Liver (tissue), 8 donors: ENCODE measurements at regions not wholly inside any gene's neighbourhood (a gene's known extent, or its start where the extent isn't known, plus 50 kb on each side); places are given as distances from the start of the nearest gene placed in this dataset.

ENCODE experiments used
- DNase-seq: peaks from one replicate; pipeline ENCODE4 v3.0.0-alpha.2; 2017; ENCODE audit warnings: low spot score
- H3K27ac ChIP-seq, 2 donors: one replicate each; pipeline ENCODE4 v1.7.0; 2013; ENCODE audit warnings: inconsistent platforms in 2 of 2, low read length in 2 of 2, control low read depth in 1 of 2, low read depth in 1 of 2, mild to moderate bottlenecking in 1 of 2
- H3K27me3 ChIP-seq, 4 donors: one replicate each; pipeline versions ENCODE4 v1.6.1 to v1.7.0; 2013; ENCODE audit warnings: low read length in 3 of 4, inconsistent platforms in 1 of 4, mild to moderate bottlenecking in 1 of 4, moderate library complexity in 1 of 4; ENCODE audit not compliant: control insufficient read depth in 4 of 4, insufficient read depth in 4 of 4
- H3K36me3 ChIP-seq, 4 donors: one replicate each; pipeline versions ENCODE4 v1.6.1 to v1.7.0; 2013; ENCODE audit warnings: low read length in 3 of 4, mild to moderate bottlenecking in 3 of 4, low read depth in 1 of 4, moderate library complexity in 1 of 4; ENCODE audit not compliant: control insufficient read depth in 4 of 4, insufficient read depth in 3 of 4
- H3K4me1 ChIP-seq, 4 donors: one replicate each; pipeline versions ENCODE4 v1.6.1 to v1.7.0; 2013; ENCODE audit warnings: low read length in 3 of 4, mild to moderate bottlenecking in 3 of 4, moderate library complexity in 1 of 4; ENCODE audit not compliant: control insufficient read depth in 4 of 4, insufficient read depth in 4 of 4
- H3K4me3 ChIP-seq, 3 donors: one replicate each; pipeline versions ENCODE4 v1.6.1 to v1.7.0; 2013; ENCODE audit warnings: low read length in 3 of 3, control low read depth in 1 of 3, low read depth in 1 of 3, mild to moderate bottlenecking in 1 of 3
- H3K9ac ChIP-seq, 2 donors: one replicate each; pipeline ENCODE4 v1.7.0; 2013; ENCODE audit warnings: low read length in 2 of 2, mild to moderate bottlenecking in 2 of 2, moderate library complexity in 2 of 2, control low read depth in 1 of 2, low read depth in 1 of 2
- H3K9me3 ChIP-seq, 4 donors: one replicate each; pipeline versions ENCODE4 v1.6.1 to v1.7.0; 2013; ENCODE audit warnings: low read length in 3 of 4; ENCODE audit not compliant: control insufficient read depth in 4 of 4
- EGR1 ChIP-seq, 2 donors: IDR thresholded peaks; 2 replicates each; pipeline ENCODE4 v1.6.1; 2016 to 2018; ENCODE audit warnings: antibody characterized with exemption in 2 of 2, low read depth in 2 of 2
- FOXA1 ChIP-seq: IDR thresholded peaks from 2 replicates; pipeline ENCODE4 v1.6.1; 2016; ENCODE audit warnings: antibody characterized with exemption
- FOXA2 ChIP-seq: IDR thresholded peaks from 2 replicates; pipeline ENCODE4 v1.6.1; 2016; ENCODE audit warnings: antibody characterized with exemption
- GABPA ChIP-seq, 2 donors: IDR thresholded peaks in 1 of 2; conservative IDR thresholded peaks in 1 of 2; 2 replicates each; pipeline ENCODE4 v1.6.1; 2016; ENCODE audit warnings: antibody characterized with exemption in 2 of 2, mild to moderate bottlenecking in 1 of 2, moderate library complexity in 1 of 2
- HNF4A ChIP-seq, 2 donors: conservative IDR thresholded peaks; 2 replicates each; pipeline ENCODE4 v1.6.1; 2016; ENCODE audit warnings: antibody characterized with exemption in 2 of 2, mild to moderate bottlenecking in 2 of 2
- HNF4G ChIP-seq: IDR thresholded peaks from 2 replicates; pipeline ENCODE4 v1.6.1; 2016; ENCODE audit warnings: antibody characterized with exemption
- JUND ChIP-seq, 2 donors: IDR thresholded peaks; 2 replicates each; pipeline ENCODE4 v1.6.1; 2016; ENCODE audit warnings: antibody characterized with exemption in 2 of 2
- NR2F2 ChIP-seq: IDR thresholded peaks from 2 replicates; pipeline ENCODE4 v1.6.1; 2016; ENCODE audit warnings: antibody characterized with exemption
- RAD21 ChIP-seq, 2 donors: IDR thresholded peaks; 2 replicates each; pipeline ENCODE4 v1.6.1; 2016; ENCODE audit warnings: antibody characterized with exemption in 2 of 2, mild to moderate bottlenecking in 2 of 2
- YY1 ChIP-seq: IDR thresholded peaks from 2 replicates; pipeline ENCODE4 v1.6.1; 2016; ENCODE audit warnings: antibody characterized with exemption, mild to moderate bottlenecking
- WGBS: extraction: QIAGEN DNeasy Blood & Tissue Kit; methylation state at CpG from one replicate; pipeline ENCODE4 v1.1.7; 2013; 5-methylcytosine and 5-hydroxymethylcytosine counted together
- TF ChIP-seq, protein P1 (sequence below): IDR thresholded peaks from 2 replicates; pipeline ENCODE4 v1.6.1; 2016; ENCODE audit warnings: antibody characterized with exemption, mild to moderate bottlenecking
- TF ChIP-seq, protein P2 (sequence below): IDR thresholded peaks from 2 replicates; pipeline ENCODE4 v1.6.1; 2016; ENCODE audit warnings: antibody characterized with exemption
- TF ChIP-seq, protein P3 (sequence below): fragments of 150-350 bp; IDR thresholded peaks from 2 replicates; pipeline ENCODE4 v1.5.1; 2017; ENCODE audit warnings: improper control_type of control experiment, low read depth, low read length; ENCODE audit not compliant: missing input control
- TF ChIP-seq, protein P4 (sequence below): IDR thresholded peaks from 2 replicates; pipeline ENCODE4 v1.6.1; 2016; ENCODE audit warnings: antibody characterized with exemption
- donor health status: healthy.
- donor health status: healthy.
- donor health status: healthy.
- donor health status: healthy.
- donor health status: healthy.

DNA sequence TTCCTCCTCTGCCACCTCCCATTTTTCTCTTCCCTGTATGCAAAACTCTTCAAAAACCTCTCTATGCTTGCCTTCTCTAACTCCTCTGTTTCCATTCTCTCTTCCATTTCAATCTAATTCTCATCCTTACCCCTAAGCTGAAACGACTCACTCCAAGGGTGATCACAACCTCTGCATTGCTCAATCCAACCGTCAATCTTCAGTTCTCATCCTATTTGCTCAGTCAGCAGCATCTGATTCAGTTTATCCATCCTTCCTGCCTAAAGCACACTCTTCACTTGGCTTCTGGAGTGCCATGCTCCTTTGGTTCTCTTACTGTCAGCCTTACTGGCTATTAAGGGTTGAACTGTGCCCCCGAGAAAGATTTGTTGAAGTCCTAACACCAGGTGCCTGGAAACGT is 163.5 kb upstream of the NEBL start:
- no peak for DNase-seq
- TF ChIP-seq HNF4A (conservative IDR thresholded peaks at IDR 0.05) (no peak), GABPA (IDR thresholded peaks at IDR 0.05 in 1 of 2, conservative IDR thresholded peaks at IDR 0.05 in 1 of 2) (no peak), JUND (IDR thresholded peaks at IDR 0.05) (no peak), YY1 (no peak), NR2F2 (no peak), FOXA2 (no peak), FOXA1 (no peak), RAD21 (IDR thresholded peaks at IDR 0.05) (no peak), EGR1 (IDR thresholded peaks at IDR 0.05; ENCODE audit: low read depth in 2 of 2) (no peak), HNF4G (no peak)
- TF ChIP-seq, protein P1, sequence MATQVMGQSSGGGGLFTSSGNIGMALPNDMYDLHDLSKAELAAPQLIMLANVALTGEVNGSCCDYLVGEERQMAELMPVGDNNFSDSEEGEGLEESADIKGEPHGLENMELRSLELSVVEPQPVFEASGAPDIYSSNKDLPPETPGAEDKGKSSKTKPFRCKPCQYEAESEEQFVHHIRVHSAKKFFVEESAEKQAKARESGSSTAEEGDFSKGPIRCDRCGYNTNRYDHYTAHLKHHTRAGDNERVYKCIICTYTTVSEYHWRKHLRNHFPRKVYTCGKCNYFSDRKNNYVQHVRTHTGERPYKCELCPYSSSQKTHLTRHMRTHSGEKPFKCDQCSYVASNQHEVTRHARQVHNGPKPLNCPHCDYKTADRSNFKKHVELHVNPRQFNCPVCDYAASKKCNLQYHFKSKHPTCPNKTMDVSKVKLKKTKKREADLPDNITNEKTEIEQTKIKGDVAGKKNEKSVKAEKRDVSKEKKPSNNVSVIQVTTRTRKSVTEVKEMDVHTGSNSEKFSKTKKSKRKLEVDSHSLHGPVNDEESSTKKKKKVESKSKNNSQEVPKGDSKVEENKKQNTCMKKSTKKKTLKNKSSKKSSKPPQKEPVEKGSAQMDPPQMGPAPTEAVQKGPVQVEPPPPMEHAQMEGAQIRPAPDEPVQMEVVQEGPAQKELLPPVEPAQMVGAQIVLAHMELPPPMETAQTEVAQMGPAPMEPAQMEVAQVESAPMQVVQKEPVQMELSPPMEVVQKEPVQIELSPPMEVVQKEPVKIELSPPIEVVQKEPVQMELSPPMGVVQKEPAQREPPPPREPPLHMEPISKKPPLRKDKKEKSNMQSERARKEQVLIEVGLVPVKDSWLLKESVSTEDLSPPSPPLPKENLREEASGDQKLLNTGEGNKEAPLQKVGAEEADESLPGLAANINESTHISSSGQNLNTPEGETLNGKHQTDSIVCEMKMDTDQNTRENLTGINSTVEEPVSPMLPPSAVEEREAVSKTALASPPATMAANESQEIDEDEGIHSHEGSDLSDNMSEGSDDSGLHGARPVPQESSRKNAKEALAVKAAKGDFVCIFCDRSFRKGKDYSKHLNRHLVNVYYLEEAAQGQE = no peak
- TF ChIP-seq, protein P2, sequence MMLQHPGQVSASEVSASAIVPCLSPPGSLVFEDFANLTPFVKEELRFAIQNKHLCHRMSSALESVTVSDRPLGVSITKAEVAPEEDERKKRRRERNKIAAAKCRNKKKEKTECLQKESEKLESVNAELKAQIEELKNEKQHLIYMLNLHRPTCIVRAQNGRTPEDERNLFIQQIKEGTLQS = no peak
- TF ChIP-seq, protein P3, sequence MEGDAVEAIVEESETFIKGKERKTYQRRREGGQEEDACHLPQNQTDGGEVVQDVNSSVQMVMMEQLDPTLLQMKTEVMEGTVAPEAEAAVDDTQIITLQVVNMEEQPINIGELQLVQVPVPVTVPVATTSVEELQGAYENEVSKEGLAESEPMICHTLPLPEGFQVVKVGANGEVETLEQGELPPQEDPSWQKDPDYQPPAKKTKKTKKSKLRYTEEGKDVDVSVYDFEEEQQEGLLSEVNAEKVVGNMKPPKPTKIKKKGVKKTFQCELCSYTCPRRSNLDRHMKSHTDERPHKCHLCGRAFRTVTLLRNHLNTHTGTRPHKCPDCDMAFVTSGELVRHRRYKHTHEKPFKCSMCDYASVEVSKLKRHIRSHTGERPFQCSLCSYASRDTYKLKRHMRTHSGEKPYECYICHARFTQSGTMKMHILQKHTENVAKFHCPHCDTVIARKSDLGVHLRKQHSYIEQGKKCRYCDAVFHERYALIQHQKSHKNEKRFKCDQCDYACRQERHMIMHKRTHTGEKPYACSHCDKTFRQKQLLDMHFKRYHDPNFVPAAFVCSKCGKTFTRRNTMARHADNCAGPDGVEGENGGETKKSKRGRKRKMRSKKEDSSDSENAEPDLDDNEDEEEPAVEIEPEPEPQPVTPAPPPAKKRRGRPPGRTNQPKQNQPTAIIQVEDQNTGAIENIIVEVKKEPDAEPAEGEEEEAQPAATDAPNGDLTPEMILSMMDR = no peak
- TF ChIP-seq, protein P4, sequence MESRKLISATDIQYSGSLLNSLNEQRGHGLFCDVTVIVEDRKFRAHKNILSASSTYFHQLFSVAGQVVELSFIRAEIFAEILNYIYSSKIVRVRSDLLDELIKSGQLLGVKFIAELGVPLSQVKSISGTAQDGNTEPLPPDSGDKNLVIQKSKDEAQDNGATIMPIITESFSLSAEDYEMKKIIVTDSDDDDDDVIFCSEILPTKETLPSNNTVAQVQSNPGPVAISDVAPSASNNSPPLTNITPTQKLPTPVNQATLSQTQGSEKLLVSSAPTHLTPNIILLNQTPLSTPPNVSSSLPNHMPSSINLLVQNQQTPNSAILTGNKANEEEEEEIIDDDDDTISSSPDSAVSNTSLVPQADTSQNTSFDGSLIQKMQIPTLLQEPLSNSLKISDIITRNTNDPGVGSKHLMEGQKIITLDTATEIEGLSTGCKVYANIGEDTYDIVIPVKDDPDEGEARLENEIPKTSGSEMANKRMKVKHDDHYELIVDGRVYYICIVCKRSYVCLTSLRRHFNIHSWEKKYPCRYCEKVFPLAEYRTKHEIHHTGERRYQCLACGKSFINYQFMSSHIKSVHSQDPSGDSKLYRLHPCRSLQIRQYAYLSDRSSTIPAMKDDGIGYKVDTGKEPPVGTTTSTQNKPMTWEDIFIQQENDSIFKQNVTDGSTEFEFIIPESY = no peak
- H3K9me3 ChIP-seq = peaks cover 0 to 5% (median 1%) of the 10 kb centered on the region in 4 donors
- no peaks in the 10 kb centered on the region for H3K27me3 ChIP-seq
- H3K36me3 ChIP-seq = no peaks in the 10 kb centered on the region
- no peak overlapping the region for H3K9ac ChIP-seq
- no peaks in the 10 kb centered on the region for H3K4me1 ChIP-seq
- no peak overlapping the region for H3K27ac ChIP-seq
- WGBS = 63% methylated on average over 4 of the region's 4 CpGs
- no peak overlapping the region for H3K4me3 ChIP-seq

GRCh38 chr10:21057989-21058388 is 160.9 kb upstream of the NEBL start:
- Histone ChIP-seq H3K4me3 (no peak overlapping the region), H3K4me1 (no peaks in the 10 kb centered on the region), H3K36me3 (no peaks in the 10 kb centered on the region), H3K27me3 (no peaks in the 10 kb centered on the region), H3K27ac (no peak overlapping the region), H3K9ac (no peak overlapping the region), H3K9me3 (peaks cover 0 to 5% (median 1%) of the 10 kb centered on the region in 4 donors)
- no peak for TF ChIP-seq FOXA2
- no peak for TF ChIP-seq YY1
- no peak for TF ChIP-seq NR2F2
- no peak for TF ChIP-seq RAD21 (IDR thresholded peaks at IDR 0.05)
- no peak for DNase-seq
